PC-9 (cell line): ENCODE measurements at regions not wholly inside any gene's neighbourhood (a gene's known extent, or its start where the extent isn't known, plus 50 kb on each side); places are given as distances from the start of the nearest gene placed in this dataset.

ENCODE experiments used
- CTCF ChIP-seq: fragments of 200-600 bp; sonication (generic); conservative IDR thresholded peaks from 2 replicates; pipeline ENCODE4 v1.6.1; 2017; ENCODE audit warnings: mixed run types, antibody characterized with exemption, mild to moderate bottlenecking, moderate library complexity
- EZH2 ChIP-seq: fragments of 200-600 bp; sonication (generic); IDR thresholded peaks from 2 replicates; pipeline ENCODE4 v1.8.0; 2017; ENCODE audit warnings: antibody characterized with exemption, low read depth

DNA sequence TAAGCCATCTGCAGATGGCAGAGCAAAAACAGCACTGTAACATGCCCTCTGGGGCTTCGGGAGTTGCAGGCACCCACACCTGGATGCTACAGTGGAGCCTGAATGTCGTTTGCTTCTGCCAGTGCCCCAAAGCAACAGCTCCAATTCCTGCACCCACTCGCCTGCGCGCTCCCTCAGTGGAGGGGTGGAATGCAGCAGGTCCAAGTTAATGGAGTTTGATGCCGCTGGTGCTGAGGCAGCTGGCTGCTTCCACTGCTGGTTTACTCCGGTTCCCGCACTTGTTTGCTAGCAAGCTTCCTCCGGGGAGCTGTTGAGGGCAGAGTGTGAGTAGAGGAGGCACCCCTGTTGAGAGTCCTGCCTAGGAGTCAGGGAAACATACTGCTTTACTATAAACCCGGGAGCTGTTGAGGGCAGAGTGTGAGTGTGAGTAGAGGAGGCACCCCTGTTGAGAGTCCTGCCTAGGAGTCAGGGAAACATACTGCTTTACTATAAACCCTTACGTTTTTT, 584.0 kb upstream of the TMPRSS15 start:
- TF ChIP-seq CTCF (no peak), EZH2 (no peak)
